Adrenal gland (tissue), 9 donors: ENCODE measurements at regions not wholly inside any gene's neighbourhood (a gene's known extent, or its start where the extent isn't known, plus 50 kb on each side); places are given as distances from the start of the nearest gene placed in this dataset.

ENCODE experiments used
- DNase-seq, 7 donors: peaks; one replicate each; pipeline ENCODE4 v3.0.0-alpha.2; 2019 to 2020
- H3K27ac ChIP-seq, 5 donors: fragments of 200-600 bp; sonication (generic) in 4 of 5; 1 replicate in 3 of 5; 2 replicates in 2 of 5; pipeline versions ENCODE4 v1.5.1 to v1.8.0; 2016 to 2020; ENCODE audit warnings: mild to moderate bottlenecking in 1 of 5
- H3K27me3 ChIP-seq: fragments of 200-600 bp; 2 replicates; pipeline ENCODE4 v1.8.0; 2021
- H3K36me3 ChIP-seq, 2 donors: fragments of 200-600 bp; replicated peaks in 1 of 2; 1 replicate in 1 of 2; 2 replicates in 1 of 2; pipeline versions ENCODE4 v1.5.1 to v1.8.0; 2018 to 2022
- H3K4me1 ChIP-seq, 2 donors: fragments of 200-600 bp; replicated peaks in 1 of 2; 1 replicate in 1 of 2; 2 replicates in 1 of 2; pipeline versions ENCODE4 v1.5.1 to v1.8.0; 2018 to 2021
- H3K4me3 ChIP-seq, 4 donors: fragments of 200-600 bp; sonication (generic) in 3 of 4; one replicate each; pipeline ENCODE4 v1.5.1; 2016 to 2018
- H3K9me3 ChIP-seq, 3 donors: fragments of 200-600 bp; sonication (generic) in 1 of 3; replicated peaks in 1 of 3; 1 replicate in 2 of 3; 2 replicates in 1 of 3; pipeline versions ENCODE4 v1.5.1 to v1.8.0; 2016 to 2021
- CTCF ChIP-seq, 6 experiments: fragments of 450-650 bp in 4 of 6; fragments of 200-600 bp in 2 of 6; sonication (generic) in 1 of 6; IDR thresholded peaks; 1 replicate in 5 of 6; 2 replicates in 1 of 6; pipeline versions ENCODE4 v1.5.1 to v1.8.0; 2016 to 2021; ENCODE audit warnings: antibody characterized with exemption in 6 of 6, mild to moderate bottlenecking in 2 of 6, moderate library complexity in 1 of 6
- POLR2A ChIP-seq, 2 donors: fragments of 450-650 bp; IDR thresholded peaks; one replicate each; pipeline ENCODE4 v1.6.1; 2017; ENCODE audit warnings: antibody characterized with exemption in 2 of 2, mild to moderate bottlenecking in 2 of 2, moderate library complexity in 1 of 2
- WGBS, 4 donors: extraction: QIAGEN DNeasy Blood & Tissue Kit in 2 of 4; methylation state at CpG; one replicate each; pipeline versions ENCODE4 v1.1.5 to v1.1.7; 2013 to 2017; 5-methylcytosine and 5-hydroxymethylcytosine counted together
- intact Hi-C, 2 donors: fragments of 100-400 bp; cut with DNase I; formaldehyde crosslinking; loops; one replicate each; pipeline versions ENCODE4 v1.14.1 to v1.15.0; 2022 to 2023
- donor health status: healthy with polysubstance abuse.
- donor health status: Bipolar disorder and iron deficiency.
- donor health status: DM: yes; HTN: yes; CAD: no.
- donor health status: DM: no; HTN: no; CAD: no.
- donor health status: DM: no; HTN: no; CAD: no.

DNA sequence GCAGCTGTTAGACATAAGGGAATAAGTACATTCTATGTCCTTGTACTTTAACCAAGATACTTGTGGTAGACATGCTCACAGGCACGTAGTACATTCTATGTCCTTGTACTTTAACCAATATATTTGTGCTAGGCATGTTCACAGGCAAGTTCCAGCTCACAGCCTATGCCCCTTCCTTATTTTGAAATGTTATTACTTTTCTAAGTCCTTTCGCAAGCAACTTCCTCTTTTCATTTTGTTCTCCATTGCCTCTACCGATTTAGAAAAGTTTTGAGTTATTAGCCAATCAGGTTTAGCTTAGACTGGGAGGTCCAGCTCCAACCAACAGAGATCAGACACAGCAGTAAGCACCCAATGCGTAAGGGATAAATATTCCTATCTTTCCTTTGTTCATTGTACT is 60.1 kb upstream of the NUDT7 start:
- H3K36me3 ChIP-seq, result no peaks in the 10 kb centered on the region
- H3K4me3 ChIP-seq, result no peak overlapping the region
- no peak overlapping the region for H3K27ac ChIP-seq
- TF ChIP-seq CTCF (IDR thresholded peaks at IDR 0.05) (no peak), POLR2A (IDR thresholded peaks at IDR 0.05) (no peak)
- no peaks in the 10 kb centered on the region for H3K27me3 ChIP-seq
- no peaks in the 10 kb centered on the region for H3K4me1 ChIP-seq
- no peak for DNase-seq
- WGBS, 4 donors, result 82 to 86% (median 84%) methylated on average over 4 of the region's 4 CpGs
- intact Hi-C loops, result no loop called here
- H3K9me3 ChIP-seq, result no peaks in the 10 kb centered on the region

- TF ChIP-seq POLR2A (IDR thresholded peaks at IDR 0.05) (no peak), CTCF (IDR thresholded peaks at IDR 0.05) (no peak)
- no peaks in the 10 kb centered on the region for H3K4me1 ChIP-seq
- no peak for DNase-seq
- no peaks in the 10 kb centered on the region for H3K9me3 ChIP-seq
- H3K27ac ChIP-seq, result no peak overlapping the region
- no peaks in the 10 kb centered on the region for H3K27me3 ChIP-seq
- WGBS, 4 donors, result 78 to 84% (median 84%) methylated on average over 2 of the region's 2 CpGs
- intact Hi-C loops, result no loop called here
- H3K36me3 ChIP-seq, result no peaks in the 10 kb centered on the region
- no peak overlapping the region for H3K4me3 ChIP-seq
Measured at GRCh38 chr16:77663711-77664110, 58.6 kb upstream of the NUDT7 start.

- H3K27ac ChIP-seq, result no peak overlapping the region
- no peaks in the 10 kb centered on the region for H3K9me3 ChIP-seq
- H3K27me3 ChIP-seq, result no peaks in the 10 kb centered on the region
- DNase-seq, result no peak
- H3K4me3 ChIP-seq, result no peak overlapping the region
- intact Hi-C loops, result no loop called here
- H3K4me1 ChIP-seq, result no peaks in the 10 kb centered on the region
- H3K36me3 ChIP-seq, result no peaks in the 10 kb centered on the region
- WGBS, 4 donors, result 58 to 73% (median 64%) methylated on average over 3 of the region's 3 CpGs
- TF ChIP-seq CTCF (IDR thresholded peaks at IDR 0.05), result no peak
- no peak for TF ChIP-seq POLR2A (IDR thresholded peaks at IDR 0.05)
Measured at GRCh38 chr16:77666771-77667170, 55.5 kb upstream of the NUDT7 start.

- Histone ChIP-seq H3K9me3 (no peaks in the 10 kb centered on the region), H3K4me1 (no peaks in the 10 kb centered on the region), H3K27ac (no peak overlapping the region), H3K27me3 (no peaks in the 10 kb centered on the region), H3K36me3 (no peaks in the 10 kb centered on the region), H3K4me3 (no peak overlapping the region)
- TF ChIP-seq CTCF (IDR thresholded peaks at IDR 0.05) (no peak), POLR2A (IDR thresholded peaks at IDR 0.05) (no peak)
- 72 to 82% (median 81%) methylated on average over 1 of the region's 1 CpG for WGBS, 4 donors
- intact Hi-C loops, result no loop called here
- DNase-seq, result no peak
Measured at GRCh38 chr16:77668201-77668600, 54.1 kb upstream of the NUDT7 start.
